SKM-1 (cell line): ENCODE measurements at regions not wholly inside any gene's neighbourhood (a gene's known extent, or its start where the extent isn't known, plus 50 kb on each side); places are given as distances from the start of the nearest gene placed in this dataset.
"Not testable (repeated sequence)": the region's sequence is repeated elsewhere in the genome, so short reads cannot be mapped to it uniquely, and the experiment has no call there.

Experiments used
- DNase-seq: peaks from one replicate; lab custom pipeline; 2025; ENCODE audit not compliant: unreplicated experiment; lab: John Stamatoyannopoulos, UW

DNA sequence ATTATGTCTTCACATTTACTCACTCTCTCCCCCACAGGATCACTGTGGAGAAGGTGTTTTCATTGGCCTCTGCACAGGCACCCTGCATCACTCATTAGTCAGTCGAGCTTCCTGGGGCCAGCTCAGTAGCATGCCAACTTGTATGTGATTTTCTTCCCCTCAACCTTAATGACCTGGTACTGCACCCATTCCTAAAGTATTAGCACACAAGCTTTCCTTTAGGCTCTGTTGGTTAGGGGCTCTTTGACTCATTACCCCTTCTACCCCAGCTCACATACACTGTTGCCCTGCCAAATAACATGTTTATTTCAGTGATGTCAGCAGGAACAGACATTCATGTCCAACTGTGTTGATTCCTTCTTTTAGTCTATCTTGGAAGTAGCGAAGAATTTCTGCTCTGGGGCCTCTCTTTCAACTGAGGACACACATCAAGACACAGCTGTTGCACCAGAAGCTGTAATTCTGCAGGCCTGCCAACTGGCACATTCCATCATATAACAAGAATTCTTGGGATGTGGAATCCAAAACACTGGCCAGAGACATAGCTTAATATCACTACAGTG lies 603.5 kb upstream of the ADAMTS5 start:
- DNase-seq, result no peak

DNA sequence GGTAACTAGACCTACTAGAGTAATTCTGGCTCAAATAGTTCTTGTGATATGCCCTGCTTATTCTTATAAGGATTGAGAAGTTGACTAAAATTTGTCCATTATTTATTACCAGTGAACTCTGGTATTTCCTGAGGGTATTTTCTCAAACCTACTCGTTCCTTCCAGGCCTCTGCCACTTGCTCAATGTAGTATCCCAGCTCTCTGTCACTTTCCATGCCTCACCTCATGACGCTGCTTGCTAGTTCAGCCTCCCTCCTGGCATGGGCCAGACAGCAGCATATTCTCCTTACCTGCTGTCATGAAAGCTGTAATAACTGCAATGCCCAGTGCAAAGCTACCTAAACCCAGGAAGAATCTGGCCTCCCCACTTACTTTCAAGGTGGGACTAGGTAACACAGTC lies 602.9 kb upstream of the ADAMTS5 start:
- no peak for DNase-seq

DNA sequence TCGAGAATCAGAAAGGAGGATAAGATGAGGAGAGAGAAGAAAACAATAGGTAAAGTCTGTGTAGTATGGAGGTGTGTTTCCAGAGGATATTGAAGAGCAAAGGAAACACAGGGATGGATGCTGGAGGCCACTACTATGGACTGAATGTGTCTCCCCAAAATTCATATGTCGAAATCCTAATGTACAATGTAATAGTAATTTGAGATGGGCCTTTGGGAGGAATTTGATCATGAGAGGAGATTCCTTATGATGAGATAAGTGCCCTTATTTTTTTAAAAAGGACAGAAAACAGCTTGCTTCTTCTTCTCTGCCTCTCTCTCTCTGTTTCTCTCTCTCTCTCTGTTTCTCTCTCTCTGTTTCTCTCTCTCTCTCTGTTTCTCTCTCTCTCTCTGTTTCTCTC lies 602.2 kb upstream of the ADAMTS5 start:
- DNase-seq, result no peak

DNA sequence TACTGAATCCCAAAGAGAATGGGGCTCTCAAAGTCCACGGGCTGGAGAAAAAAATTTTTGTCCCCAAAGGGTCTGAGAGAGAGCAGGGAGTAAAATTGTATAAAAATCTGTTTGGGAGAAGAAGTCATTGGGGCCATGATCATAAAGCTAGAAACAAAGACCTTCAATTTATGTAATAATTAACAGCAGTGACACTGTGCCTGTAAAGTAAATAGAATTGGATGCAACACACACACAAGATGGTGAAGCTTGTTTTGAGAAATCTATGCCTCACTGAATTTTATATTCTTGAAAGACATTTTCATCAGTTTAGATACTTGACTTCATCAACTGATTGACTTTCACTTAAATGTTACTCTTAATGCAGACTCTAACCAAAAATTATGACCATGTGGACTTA lies 600.5 kb upstream of the ADAMTS5 start:
- DNase-seq, result no peak

DNA sequence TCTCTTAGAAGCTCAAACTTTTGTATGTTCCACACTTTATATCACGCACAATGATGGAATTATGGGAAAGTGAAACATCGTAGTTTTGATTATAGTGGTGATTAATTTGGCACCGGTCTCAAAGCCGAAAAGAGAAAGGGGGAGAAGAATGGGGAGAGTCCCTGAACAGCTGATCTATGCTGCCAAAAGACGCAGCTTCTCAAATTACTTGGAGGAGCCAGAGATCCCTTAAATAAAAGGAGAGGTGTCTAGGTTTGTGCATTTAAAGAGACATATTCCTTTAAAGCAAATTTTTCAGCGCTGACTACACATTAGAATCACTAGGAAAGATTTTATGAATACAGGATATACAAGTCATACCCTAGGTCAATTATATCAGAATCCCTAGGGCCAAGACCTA lies 599.6 kb upstream of the ADAMTS5 start:
- DNase-seq, result no peak

DNA sequence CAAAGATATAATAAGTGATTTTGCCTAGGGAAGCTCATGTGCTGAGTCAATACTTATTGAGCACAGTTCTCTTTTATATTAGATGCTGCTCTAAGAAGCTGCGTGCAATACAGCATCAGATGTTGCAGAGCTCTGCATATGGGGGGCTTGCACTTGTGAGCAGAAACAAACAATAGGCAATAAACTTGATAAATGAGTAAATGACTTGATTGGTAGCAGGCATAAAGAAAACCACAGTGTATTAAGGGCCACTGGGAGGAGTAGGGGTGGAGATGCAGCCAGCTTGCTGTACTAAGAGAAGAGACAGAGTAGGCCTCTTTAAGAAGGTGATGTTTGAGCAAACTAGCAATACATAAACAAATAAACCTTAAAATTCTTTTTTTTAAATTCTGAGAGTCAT lies 598.5 kb upstream of the ADAMTS5 start:
- no peak for DNase-seq

DNA sequence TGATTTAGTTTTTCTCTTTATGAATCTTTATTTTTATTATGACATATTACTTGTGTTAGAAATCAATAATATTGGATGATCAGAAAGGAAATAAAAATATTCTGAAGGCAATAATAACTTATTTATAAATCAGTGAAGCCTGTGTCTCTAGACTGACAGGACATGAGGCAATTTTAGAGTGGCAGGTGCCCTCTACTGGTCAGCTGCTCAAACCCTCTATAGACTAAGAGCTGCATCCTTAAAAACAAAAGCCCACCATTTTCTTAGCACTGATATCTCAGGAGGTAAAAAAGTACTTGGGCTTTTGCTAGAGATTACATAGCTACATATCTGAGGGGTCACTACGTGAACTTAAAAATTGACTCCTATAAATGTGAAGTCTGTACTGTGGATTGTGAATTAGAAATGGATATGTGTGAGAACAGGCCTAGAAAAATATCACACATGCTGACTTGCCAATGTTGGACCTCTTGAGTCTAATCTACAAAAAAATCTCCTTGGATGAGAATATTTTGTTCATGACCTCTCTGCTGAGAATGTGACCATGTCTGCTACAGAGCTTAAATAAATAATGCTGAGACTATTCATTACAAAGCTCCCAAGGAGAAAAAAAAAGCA lies 597.9 kb upstream of the ADAMTS5 start:
- DNase-seq, result no peak

DNA sequence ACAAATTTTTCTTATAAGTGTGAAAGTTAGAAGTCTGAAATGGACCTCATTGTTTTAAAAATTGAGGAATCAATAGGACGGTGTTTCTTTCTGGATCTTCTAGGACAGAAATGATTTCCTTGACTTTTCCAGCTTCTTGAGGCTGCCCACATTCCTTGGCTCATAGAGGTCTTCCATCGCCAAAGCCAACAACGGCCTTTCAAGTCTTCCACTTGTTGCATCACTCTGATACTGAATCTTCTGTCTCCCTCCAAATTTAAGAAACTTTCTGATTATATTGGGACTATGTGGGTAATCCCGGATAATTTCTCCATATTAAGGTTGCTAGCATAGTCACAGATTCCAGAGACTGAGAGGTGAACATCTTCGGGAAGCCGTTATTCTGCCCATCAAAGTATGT lies 595.4 kb upstream of the ADAMTS5 start:
- no peak for DNase-seq

DNA sequence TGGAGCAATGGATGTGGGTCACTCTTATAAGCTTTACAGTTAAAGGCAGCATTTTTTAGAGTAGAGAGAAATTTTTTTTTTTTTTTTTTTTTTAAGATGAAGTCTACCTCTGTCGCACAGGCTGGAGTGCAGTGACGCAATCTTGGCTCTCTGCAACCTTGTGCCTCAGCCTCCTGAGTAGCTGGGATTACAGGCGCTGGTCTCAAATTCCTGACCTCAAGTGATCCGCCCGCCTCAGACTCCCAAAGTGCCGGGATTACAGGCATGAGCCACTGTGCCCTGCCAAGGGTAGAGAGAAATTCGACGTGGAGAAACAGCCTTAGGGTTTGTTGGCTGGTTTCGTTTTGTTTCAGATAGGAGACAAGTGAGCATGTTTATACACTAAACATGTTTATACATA lies 594.2 kb upstream of the ADAMTS5 start:
- DNase-seq, result no peak

DNA sequence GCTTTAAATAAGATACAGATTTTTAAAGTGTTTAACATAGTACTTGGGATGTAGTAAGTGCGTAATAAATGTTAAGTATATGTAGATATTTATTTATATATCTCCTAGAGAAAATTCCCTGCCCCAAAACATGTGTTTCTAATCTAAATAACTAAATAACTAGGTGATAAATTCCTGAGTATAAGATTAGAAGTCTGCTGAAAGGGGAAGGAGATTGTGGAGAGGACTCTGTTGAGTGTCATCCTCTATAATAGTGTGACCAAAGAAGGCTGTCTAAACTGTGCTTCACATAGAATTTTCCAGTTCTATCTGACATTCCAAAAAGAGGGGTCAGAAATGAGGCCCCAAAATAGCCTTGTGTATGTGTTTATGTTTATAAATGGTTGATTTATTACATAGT lies 590.5 kb upstream of the ADAMTS5 start:
- DNase-seq, result no peak

DNA sequence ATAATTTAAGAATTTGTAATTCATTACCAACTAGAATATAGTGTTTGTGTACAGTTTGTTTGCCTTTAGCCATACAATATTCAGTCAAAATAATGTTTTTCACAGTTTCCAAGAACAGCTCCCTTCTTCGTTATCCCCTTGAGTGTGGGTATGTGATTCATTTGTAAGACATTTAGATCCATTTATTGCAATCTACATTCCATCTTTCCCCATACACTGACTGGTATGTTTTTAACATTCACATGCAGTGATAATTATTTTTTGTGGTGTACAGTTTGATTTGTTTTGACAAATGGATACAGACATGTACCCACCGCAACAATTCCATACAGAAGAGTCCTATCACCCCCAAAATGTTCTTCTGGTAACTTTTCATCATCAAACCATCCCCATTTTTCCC lies 589.1 kb upstream of the ADAMTS5 start:
- no peak for DNase-seq

DNA sequence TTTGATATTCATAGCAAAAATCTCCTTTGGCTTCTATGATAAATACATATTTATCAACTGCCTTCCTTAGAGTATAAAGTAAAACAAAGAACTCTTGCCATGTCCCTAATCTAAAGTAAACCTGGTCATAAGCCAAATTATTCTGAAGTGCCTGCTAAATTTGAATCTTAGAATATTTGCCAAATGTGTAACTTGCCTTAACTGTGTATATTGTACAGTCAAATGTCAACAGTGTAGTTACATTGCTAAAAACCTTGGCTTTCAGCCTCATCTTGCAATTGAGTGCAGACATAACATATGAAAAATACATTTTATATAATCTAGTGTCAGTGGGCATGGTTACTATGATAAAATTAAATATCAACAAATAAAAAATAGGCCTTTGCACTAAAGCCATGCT lies 583.4 kb upstream of the ADAMTS5 start:
- DNase-seq, result no peak

DNA sequence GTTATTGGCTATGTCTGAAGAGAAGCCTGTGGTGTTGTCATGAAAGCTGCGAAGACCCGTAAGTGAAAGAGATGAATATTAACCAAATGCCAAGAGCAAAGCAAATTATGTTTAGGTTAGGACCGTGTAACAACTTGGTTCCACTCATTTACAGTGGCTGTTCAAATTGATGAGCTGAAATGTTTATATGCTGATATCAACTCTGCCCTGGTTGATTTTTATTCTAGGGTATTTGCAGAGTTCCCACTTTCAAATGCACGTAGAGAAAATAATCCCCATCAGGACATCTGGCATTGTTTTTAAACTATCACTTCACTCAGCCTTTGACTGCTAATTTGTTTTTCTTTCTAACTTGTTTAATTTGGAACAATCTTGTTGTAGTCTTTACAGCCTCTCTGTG lies 581.6 kb upstream of the ADAMTS5 start:
- no peak for DNase-seq

DNA sequence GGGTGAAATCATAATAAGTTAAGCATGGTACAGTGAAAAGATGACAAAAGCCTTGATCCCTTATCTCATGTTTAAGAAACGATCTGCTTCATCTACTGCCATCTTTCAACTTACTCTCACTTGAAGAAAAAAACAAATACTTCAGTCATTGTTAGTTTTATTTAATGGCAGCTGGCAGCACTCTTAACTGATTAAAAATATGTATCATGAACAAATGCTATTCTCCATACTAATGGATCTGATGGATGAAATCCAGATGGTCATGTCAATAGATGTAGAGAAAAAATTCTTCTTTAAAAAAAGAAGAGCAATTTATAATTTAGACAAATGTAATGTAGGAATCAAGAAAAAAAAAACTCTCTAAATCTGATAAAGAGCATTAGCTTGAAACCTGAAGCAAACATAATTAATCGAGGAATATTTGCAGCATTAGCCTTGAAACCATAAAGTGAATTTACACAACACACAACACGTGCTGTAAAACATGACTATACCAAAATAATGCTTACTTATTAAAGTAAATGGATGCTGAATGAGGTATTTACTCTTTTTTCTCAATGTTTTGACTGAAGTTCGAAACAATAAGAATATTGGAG lies 579.0 kb upstream of the ADAMTS5 start:
- DNase-seq, result no peak

DNA sequence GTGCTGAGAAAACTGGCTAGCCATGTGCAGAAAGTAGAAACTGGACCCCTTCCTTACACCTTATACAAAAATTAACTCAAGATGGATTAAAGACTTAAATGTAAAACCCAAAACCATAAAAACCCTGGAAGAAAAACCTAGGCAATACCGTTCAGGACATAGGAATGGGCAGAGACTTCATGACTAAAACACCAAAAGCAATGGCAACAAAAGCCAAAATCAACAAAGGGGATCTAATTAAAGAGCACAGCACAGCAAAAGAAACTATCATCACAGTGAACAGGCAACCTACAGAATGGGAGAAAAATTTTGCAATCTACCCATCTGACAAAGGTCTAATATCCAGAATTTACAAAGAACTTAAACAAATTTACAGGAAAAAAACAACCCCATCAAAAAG lies 575.2 kb upstream of the ADAMTS5 start:
- not testable (repeated sequence) for DNase-seq

DNA sequence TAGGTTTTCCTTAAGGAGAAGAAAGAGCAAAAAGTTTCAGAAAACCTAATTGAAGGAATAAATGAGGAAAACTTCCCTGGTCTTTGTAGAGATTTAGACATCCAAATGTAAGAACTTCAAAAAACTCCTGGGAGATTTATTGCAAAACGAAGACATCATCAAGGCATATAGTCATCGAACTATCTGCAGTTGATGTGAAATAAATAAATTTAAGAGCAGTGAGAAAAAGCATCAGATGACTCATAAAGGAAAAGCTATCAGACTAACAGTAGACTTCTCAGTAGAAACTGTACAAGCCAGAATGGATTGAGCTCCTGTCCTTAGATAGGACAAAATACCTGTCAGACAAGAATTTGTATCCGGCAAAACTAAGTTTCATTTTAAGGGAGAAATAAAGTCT lies 569.4 kb upstream of the ADAMTS5 start:
- no peak for DNase-seq

DNA sequence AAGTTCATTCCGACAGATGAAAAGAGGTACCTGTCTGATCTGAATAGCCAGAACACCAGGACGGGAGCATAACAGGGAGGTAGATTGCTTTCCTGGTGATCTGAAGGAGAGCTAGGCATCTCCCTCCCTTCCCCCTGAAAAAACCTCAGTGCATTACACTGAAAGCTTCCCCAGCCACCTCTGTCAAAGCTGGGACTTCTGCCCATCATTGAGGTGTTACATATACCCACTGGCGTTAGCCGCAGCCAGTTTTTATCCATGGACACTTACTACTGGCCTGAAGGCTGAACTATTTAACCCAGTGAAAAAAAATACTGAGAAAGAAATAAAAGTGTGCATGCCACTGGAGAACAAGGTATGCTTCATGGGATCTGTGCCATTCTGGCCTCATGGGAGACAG lies 568.3 kb upstream of the ADAMTS5 start:
- DNase-seq, result no peak

DNA sequence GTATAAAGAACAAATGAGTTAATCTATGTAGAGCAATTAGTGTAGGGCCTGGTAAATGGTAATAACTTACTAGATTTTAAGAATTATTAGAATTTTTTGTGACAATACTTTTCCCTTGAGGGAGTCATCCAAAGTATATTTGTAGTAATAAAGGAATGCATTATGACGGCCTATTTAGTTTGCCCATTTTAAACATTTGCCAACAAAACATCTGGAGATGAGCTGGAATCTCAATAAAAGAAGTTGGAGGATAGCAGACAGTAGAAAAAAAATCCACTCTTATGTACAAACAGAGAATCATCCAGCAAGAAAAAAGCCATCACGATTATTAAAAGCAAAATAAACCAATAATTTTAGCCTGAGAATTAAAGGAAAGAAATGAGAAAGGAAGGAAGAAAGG lies 567.3 kb upstream of the ADAMTS5 start:
- no peak for DNase-seq

DNA sequence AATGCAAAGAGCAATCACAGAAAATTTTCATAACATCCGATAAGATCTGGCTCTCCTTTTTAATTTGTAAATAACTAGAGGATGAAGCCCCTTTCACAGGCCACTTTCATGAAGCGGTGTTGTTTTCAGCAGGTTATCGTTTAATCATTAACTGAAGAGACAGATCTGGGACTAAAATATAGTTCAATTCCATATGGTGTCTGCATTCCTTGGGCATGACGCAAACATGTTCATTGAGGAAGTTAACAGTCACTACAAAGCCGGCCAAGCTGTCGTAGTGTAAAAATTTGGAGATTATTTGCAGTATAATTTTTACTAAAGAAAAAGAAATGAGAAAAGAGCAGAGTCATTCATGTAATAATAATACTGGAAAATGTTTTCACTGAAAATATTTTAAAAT lies 565.2 kb upstream of the ADAMTS5 start:
- DNase-seq, result no peak

DNA sequence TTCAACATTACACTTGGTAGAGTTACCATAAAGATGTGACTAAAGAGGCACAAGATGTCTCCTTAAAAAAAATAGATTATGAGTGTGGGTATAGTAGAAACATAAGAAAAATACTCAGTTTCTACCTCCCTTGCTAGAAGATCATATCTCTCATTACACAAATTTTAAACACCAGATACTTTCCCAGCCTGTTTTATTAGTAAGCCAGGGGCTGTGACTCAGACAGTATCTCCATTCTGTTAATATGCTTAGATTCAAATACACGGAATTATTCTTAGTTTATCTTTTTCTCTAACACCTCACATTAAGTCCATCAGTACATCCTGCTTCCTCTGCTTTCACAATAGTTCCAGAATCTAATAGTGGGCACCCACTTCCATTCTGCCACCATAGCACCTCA lies 561.8 kb upstream of the ADAMTS5 start:
- no peak for DNase-seq

DNA sequence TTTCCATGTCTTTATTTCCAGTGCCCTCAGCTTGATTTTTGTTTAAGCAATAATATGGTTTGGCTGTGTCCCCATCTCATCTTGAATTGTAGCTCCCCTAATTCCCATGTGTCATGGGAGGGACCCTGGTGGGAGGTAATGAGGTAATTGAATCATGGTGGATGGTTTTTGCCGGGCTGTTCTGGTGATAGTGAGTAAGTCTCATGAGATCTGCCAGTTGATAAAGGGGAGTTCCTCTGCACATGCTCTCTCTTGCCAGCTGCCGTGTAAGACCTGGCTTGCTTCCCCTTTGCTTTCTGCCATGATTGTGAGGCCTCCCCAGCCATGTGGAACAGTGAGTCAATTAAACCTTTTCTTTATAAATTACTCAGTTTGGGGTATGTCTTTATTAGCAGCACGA lies 559.6 kb upstream of the ADAMTS5 start:
- no peak for DNase-seq

DNA sequence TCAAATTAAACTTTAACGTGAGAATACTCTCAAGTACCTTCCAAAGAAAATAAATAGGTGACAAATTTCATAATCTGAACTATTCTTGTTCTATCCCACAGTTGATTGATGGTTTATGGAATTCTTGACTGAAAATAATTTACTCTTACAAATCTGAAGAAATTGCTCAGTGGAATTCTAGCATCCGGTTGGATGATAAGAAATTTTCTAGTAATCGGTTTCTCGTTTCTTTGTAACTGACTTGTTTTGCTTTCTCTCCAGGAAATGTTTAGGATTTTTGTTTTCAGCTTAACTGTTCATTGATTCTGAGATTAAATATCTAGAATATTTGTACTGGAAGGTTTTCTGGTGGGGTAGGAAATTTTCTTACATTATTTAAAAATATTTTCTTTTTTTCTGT lies 558.9 kb upstream of the ADAMTS5 start:
- DNase-seq, result no peak

DNA sequence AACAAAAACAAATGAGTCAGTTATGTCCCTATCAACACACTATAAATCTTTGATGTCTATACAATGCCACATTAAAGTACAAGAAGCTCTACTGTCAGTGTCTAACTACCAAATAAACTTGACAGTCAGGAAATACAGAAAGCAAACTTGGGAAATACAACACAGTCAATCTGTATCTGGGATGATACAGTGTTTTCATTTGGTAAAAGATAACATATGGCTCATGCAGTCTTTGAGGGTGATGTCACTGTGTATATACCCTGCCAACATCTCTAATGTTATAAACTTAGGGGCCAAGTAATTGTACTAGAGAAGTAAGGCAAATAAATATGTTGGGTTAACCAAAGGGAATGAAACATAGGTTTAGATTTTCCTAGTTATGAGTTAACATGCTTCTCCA lies 552.5 kb upstream of the ADAMTS5 start:
- no peak for DNase-seq
